ENCODE measurements at regions not wholly inside any gene's neighbourhood (a gene's known extent, or its start where the extent isn't known, plus 50 kb on each side); places are given as distances from the start of the nearest gene placed in this dataset.

- TF ChIP-seq HDAC2 (IDR thresholded peaks at IDR 0.05) (no peak), CTCF (IDR thresholded peaks at IDR 0.05) (no peak), GATA3 (IDR thresholded peaks at IDR 0.05; ENCODE audit: borderline replicate concordance) (no peak), ESRRA (IDR thresholded peaks at IDR 0.05; ENCODE audit: borderline replicate concordance, low read length) (no peak), USF2 (IDR thresholded peaks at IDR 0.05) (no peak), EP300 (IDR thresholded peaks at IDR 0.05) (no peak), CEBPB (IDR thresholded peaks at IDR 0.05) (no peak), JUN (IDR thresholded peaks at IDR 0.05) (no peak), POLR2A (IDR thresholded peaks at IDR 0.05; ENCODE audit: low read length) (no peak)
Measured at GRCh38 chr12:67926063-67926462, 63.2 kb upstream of the IFNG-AS1 start.

All from A549 (cell line).